T-helper 1 cell treated with Interleukin-12 subunit alpha and Interleukin-12 subunit beta and Interleukin-4 antibody, amounts not matched to agents 30 ng/mL and 1 ng/mL, for 36 hours (primary cell): ENCODE measurements at regions not wholly inside any gene's neighbourhood (a gene's known extent, or its start where the extent isn't known, plus 50 kb on each side); places are given as distances from the start of the nearest gene placed in this dataset.

Experiments used
- intact Hi-C: fragments of 100-400 bp; cut with micrococcal nuclease; formaldehyde crosslinking; loops from one replicate; pipeline ENCODE4 v1.15.1; 2024

- intact Hi-C loops, result no loop called here
Observed at GRCh38 chr1:90206260-90206659, 211.3 kb downstream of the ZNF326 start.

- intact Hi-C loops, result no loop called here
Observed at GRCh38 chr1:90204780-90205179, 209.9 kb downstream of the ZNF326 start.

- intact Hi-C loops, result no loop called here
Observed at GRCh38 chr1:90204023-90204590, 209.2 kb downstream of the ZNF326 start.

GRCh38 chr1:90201467-90202358 is 206.8 kb downstream of the ZNF326 start:
- intact Hi-C loops, result no loop called here

- intact Hi-C loops, result no loop called here
Observed at GRCh38 chr1:90200646-90201205, 205.8 kb downstream of the ZNF326 start.

- intact Hi-C loops, result no loop called here
Observed at GRCh38 chr1:90198616-90199332, 203.9 kb downstream of the ZNF326 start.

- intact Hi-C loops, result no loop called here
Observed at GRCh38 chr1:90193116-90193515, 198.2 kb downstream of the ZNF326 start.

- intact Hi-C loops, result no loop called here
Observed at GRCh38 chr1:90192408-90192807, 197.5 kb downstream of the ZNF326 start.

- intact Hi-C loops, result no loop called here
Observed at GRCh38 chr1:90190523-90190922, 195.6 kb downstream of the ZNF326 start.

- intact Hi-C loops, result no loop called here
Observed at GRCh38 chr1:90189889-90190288, 195.0 kb downstream of the ZNF326 start.

- intact Hi-C loops, result no loop called here
Observed at GRCh38 chr1:90187323-90187585, 192.3 kb downstream of the ZNF326 start.

GRCh38 chr1:90186506-90187322 is 191.8 kb downstream of the ZNF326 start:
- intact Hi-C loops, result no loop called here

GRCh38 chr1:90176530-90176929 is 181.6 kb downstream of the ZNF326 start:
- intact Hi-C loops, result no loop called here

GRCh38 chr1:90175490-90176167 is 180.7 kb downstream of the ZNF326 start:
- intact Hi-C loops, result no loop called here

- intact Hi-C loops, result no loop called here
Observed at GRCh38 chr1:90174246-90174645, 179.3 kb downstream of the ZNF326 start.

GRCh38 chr1:90162216-90162615 is 167.3 kb downstream of the ZNF326 start:
- intact Hi-C loops, result no loop called here

- intact Hi-C loops, result no loop called here
Observed at GRCh38 chr1:90161625-90162024, 166.7 kb downstream of the ZNF326 start.

GRCh38 chr1:90155721-90156487 is 161.0 kb downstream of the ZNF326 start:
- intact Hi-C loops, result no loop called here

- intact Hi-C loops, result no loop called here
Observed at GRCh38 chr1:90154711-90155110, 159.8 kb downstream of the ZNF326 start.

GRCh38 chr1:90149101-90149500 is 154.2 kb downstream of the ZNF326 start:
- intact Hi-C loops, result no loop called here
